Right lobe of liver (tissue), 6 donors: ENCODE measurements at regions not wholly inside any gene's neighbourhood (a gene's known extent, or its start where the extent isn't known, plus 50 kb on each side); places are given as distances from the start of the nearest gene placed in this dataset.
"Not testable (repeated sequence)": the region's sequence is repeated elsewhere in the genome, so short reads cannot be mapped to it uniquely, and the experiment has no call there.

Experiments
- ATAC-seq, 4 donors: fragments of 200-7000 bp; cut with Tn5 transposase; one replicate each; pipeline ENCODE4 v1.9.1; 2020; ENCODE audit warnings: mild to moderate bottlenecking in 4 of 4, moderate library complexity in 4 of 4
- DNase-seq, 3 donors: peaks; one replicate each; pipeline ENCODE4 v3.0.0-alpha.2; 2020
- H3K27ac ChIP-seq, 3 donors: fragments of 200-600 bp; one replicate each; pipeline ENCODE4 v1.8.0; 2022
- H3K27me3 ChIP-seq, 2 donors: fragments of 200-600 bp; one replicate each; pipeline ENCODE4 v1.8.0; 2022
- H3K36me3 ChIP-seq, 4 donors: fragments of 200-600 bp; sonication (generic) in 1 of 4; one replicate each; pipeline versions ENCODE4 v1.5.1 to v1.8.0; 2017 to 2022; ENCODE audit warnings: control low read depth in 1 of 4
- H3K4me1 ChIP-seq, 4 donors: fragments of 200-600 bp; sonication (generic) in 1 of 4; one replicate each; pipeline versions ENCODE4 v1.5.1 to v1.8.0; 2017 to 2022; ENCODE audit warnings: control low read depth in 1 of 4
- H3K4me3 ChIP-seq, 3 donors: fragments of 200-600 bp; one replicate each; pipeline ENCODE4 v1.8.0; 2022
- H3K9me3 ChIP-seq, 4 donors: fragments of 200-600 bp; sonication (generic) in 1 of 4; one replicate each; pipeline versions ENCODE4 v1.5.1 to v1.8.0; 2017 to 2022; ENCODE audit warnings: control low read depth in 1 of 4
- CTCF ChIP-seq, 4 donors: fragments of 200-600 bp in 3 of 4; fragments of 450-650 bp in 1 of 4; IDR thresholded peaks; one replicate each; pipeline versions ENCODE4 v1.5.1 to v1.8.0; 2016 to 2022; ENCODE audit warnings: antibody characterized with exemption in 4 of 4, mild to moderate bottlenecking in 2 of 4
- POLR2A ChIP-seq: fragments of 450-650 bp; IDR thresholded peaks from one replicate; pipeline ENCODE4 v1.6.1; 2017; ENCODE audit warnings: antibody characterized with exemption, mild to moderate bottlenecking
- WGBS: methylation state at CpG from one replicate; pipeline ENCODE4 v1.1.6; 2018; ENCODE audit warnings: low coverage, low lambda C conversion rate; ENCODE audit not compliant: insufficient coverage; ENCODE audit errors: missing lambda C conversion rate; 5-methylcytosine and 5-hydroxymethylcytosine counted together
- intact Hi-C, 2 donors: fragments of 100-400 bp; cut with DNase I; formaldehyde crosslinking; loops; one replicate each; pipeline versions ENCODE4 v1.11.2 to v1.14.1; 2022
- donor health status: DM: no; HTN: yes; CAD: no.
- donor health status: DM: no; HTN: no; CAD: no.
- donor health status: DM: no; HTN: no; CAD: no.
- donor health status: DM: no; HTN: yes; CAD: no.
- donor health status: DM: no; HTN: yes; CAD: no.

DNA sequence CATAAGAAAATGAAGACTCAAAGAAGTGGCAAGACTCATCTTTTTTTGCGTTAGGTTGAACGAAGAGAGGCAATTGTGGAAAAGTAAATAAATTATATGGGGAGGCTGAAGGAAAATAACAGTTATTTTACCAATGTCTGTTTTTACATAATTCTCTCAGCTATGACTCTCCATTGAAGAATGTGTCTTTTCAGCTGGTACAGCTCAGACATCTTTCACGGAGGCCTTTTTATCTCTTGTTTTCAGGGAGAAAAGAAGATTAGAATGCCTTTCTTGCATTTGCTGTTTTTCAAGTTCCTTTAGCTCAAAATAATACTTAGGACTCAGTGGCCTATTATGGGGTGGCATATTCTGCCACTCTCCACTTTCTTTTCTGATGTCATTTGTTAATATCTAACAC lies 153.0 kb downstream of the ADAM29 start:
- WGBS, result 12% methylated on average over 3 of the region's 3 CpGs
- TF ChIP-seq CTCF (IDR thresholded peaks at IDR 0.05) (no peak), POLR2A (no peak)
- no peak for DNase-seq

DNA sequence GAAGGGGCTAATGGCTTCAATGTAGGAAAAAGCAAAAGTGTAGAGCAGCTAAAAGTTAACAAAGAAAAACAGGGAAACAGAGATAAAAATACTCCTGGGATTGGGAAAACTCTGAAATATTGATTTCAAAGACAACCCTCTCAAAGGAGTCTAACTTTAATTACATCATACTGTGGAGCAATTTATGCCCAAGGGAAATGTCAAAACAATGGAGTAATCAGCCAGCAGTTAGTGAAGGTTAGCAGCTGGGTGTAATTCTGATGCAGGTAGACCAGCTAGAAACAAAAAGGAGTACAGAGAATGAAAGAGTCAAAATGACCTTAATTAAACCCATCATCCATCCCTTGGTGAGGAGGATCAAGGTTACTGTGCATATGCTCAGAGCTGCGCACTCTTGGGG lies 169.0 kb downstream of the ADAM29 start:
- no peaks in the 10 kb centered on the region for H3K4me1 ChIP-seq
- no peak for ATAC-seq
- no peaks in the 10 kb centered on the region for H3K36me3 ChIP-seq
- no peak for TF ChIP-seq CTCF (IDR thresholded peaks at IDR 0.05)
- TF ChIP-seq POLR2A, result no peak
- intact Hi-C loops, result no loop called here
- no peaks in the 10 kb centered on the region for H3K27me3 ChIP-seq
- no peak overlapping the region for H3K4me3 ChIP-seq
- no peak overlapping the region for H3K27ac ChIP-seq
- no peaks in the 10 kb centered on the region for H3K9me3 ChIP-seq
- no peak for DNase-seq
- no CpG with 5 or more reads among the region's 1 CpG for WGBS

More for the DNA sequence above, 153.0 kb downstream of the ADAM29 start:
- no peak overlapping the region for H3K4me3 ChIP-seq
- no peak overlapping the region for H3K27ac ChIP-seq
- intact Hi-C loops, result no loop called here
- H3K9me3 ChIP-seq, result no peaks in the 10 kb centered on the region
- H3K4me1 ChIP-seq, result no peaks in the 10 kb centered on the region
- no peaks in the 10 kb centered on the region for H3K36me3 ChIP-seq
- no peak for ATAC-seq
- no peaks in the 10 kb centered on the region for H3K27me3 ChIP-seq

DNA sequence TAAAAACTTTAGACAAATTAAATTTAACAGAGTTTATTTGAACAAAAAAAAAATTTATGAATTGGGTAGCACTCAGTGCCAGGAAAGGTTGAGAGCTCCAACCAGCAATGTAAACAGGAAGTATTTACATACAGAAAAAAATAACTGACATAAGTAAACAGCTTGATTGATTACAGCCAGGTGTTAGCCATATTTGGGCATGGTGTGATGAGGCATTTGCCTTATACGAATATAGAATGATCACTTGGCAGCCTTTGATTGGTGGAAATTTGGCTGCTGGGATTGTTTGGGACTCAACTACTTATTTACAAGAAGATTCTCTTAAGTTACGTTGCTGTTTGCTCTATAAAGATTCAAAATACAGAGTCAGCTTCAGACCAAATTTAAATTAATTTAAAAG lies 172.0 kb downstream of the ADAM29 start:
- no peak for TF ChIP-seq CTCF (IDR thresholded peaks at IDR 0.05)
- no peak for TF ChIP-seq POLR2A
- no peaks in the 10 kb centered on the region for H3K36me3 ChIP-seq
- WGBS, result 37% methylated on average over 2 of the region's 2 CpGs
- no peak for ATAC-seq
- intact Hi-C loops, result no loop called here
- H3K4me1 ChIP-seq, result no peaks in the 10 kb centered on the region
- DNase-seq, result no peak
- H3K9me3 ChIP-seq, result no peaks in the 10 kb centered on the region
- H3K4me3 ChIP-seq, result no peak overlapping the region
- no peaks in the 10 kb centered on the region for H3K27me3 ChIP-seq
- H3K27ac ChIP-seq, result no peak overlapping the region

DNA sequence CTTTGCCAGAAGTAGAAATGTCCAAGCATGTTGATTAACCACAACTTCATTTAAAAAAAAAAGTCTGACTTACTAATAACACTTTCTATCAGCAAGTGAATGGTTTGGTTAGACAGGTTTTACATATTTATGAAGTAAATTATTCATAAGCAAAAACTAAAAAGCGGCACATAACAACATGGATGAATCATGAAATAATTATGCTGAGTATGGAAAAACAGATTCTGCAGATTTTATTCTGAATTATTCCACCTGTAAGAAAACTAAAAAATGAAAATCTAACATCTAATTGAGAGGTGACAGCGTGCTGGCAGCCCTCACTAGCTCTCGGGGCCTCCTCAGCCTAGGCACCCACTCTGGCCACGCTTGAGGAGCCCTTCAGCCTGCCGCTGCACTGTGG lies 173.5 kb downstream of the ADAM29 start:
- TF ChIP-seq CTCF (IDR thresholded peaks at IDR 0.05), result no peak
- no peak for TF ChIP-seq POLR2A
- Histone ChIP-seq H3K4me1 (no peaks in the 10 kb centered on the region), H3K27me3 (no peaks in the 10 kb centered on the region), H3K9me3 (no peaks in the 10 kb centered on the region), H3K27ac (no peak overlapping the region), H3K4me3 (no peak overlapping the region), H3K36me3 (no peaks in the 10 kb centered on the region)
- 64% methylated on average over 5 of the region's 5 CpGs for WGBS
- DNase-seq (no peak), ATAC-seq (no peak)
- intact Hi-C loops, result no loop called here

DNA sequence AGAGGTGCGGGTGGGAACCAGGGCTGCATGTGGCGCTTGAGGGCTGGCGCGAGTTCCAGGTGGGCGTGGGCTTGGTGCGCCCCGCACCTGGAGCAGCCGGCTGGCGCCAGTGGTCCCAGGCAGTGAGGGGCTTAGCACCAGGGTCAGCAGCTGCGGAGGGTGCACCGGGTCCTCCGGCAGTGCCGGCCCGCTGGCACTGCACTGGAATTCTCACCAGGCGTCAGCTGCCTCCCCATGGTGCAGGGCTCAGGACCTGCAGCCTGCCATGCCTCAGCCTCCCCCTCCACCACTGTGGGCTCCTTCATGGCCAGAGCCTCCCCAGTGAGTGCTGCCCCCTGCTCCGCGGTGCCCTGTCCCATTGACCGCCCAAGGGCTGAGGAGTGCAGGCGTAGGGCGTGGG lies 174.0 kb downstream of the ADAM29 start:
- no peaks in the 10 kb centered on the region for H3K27me3 ChIP-seq
- H3K36me3 ChIP-seq, result no peaks in the 10 kb centered on the region
- ATAC-seq, result peak in 1 of 4 donors; percentile 14
- no peak for DNase-seq
- intact Hi-C loops, result no loop called here
- no peak for TF ChIP-seq POLR2A
- TF ChIP-seq CTCF (IDR thresholded peaks at IDR 0.05), result no peak
- WGBS, result no CpG with 5 or more reads among the region's 20 CpGs
- no peaks in the 10 kb centered on the region for H3K4me1 ChIP-seq
- H3K27ac ChIP-seq, result no peak overlapping the region
- no peaks in the 10 kb centered on the region for H3K9me3 ChIP-seq
- no peak overlapping the region for H3K4me3 ChIP-seq

- H3K9me3 ChIP-seq, H3K36me3 ChIP-seq, H3K27ac ChIP-seq, DNase-seq, ATAC-seq, H3K4me3 ChIP-seq, intact Hi-C loops, H3K27me3 ChIP-seq, H3K4me1 ChIP-seq: not testable (repeated sequence)
- 64% methylated on average over 9 of the region's 9 CpGs for WGBS
These were observed 174.9 kb downstream of the ADAM29 start for GRCh38 chr4:175093055-175093454.
